Activated naive CD4-positive, alpha-beta T cell treated with Interleukin-2 at 50 U/mL for 16 hours (primary cell): ENCODE measurements at regions not wholly inside any gene's neighbourhood (a gene's known extent, or its start where the extent isn't known, plus 50 kb on each side); places are given as distances from the start of the nearest gene placed in this dataset.

Source experiments
- DNase-seq: peaks from one replicate; pipeline ENCODE4 v3.0.0-alpha.2; 2020

DNA sequence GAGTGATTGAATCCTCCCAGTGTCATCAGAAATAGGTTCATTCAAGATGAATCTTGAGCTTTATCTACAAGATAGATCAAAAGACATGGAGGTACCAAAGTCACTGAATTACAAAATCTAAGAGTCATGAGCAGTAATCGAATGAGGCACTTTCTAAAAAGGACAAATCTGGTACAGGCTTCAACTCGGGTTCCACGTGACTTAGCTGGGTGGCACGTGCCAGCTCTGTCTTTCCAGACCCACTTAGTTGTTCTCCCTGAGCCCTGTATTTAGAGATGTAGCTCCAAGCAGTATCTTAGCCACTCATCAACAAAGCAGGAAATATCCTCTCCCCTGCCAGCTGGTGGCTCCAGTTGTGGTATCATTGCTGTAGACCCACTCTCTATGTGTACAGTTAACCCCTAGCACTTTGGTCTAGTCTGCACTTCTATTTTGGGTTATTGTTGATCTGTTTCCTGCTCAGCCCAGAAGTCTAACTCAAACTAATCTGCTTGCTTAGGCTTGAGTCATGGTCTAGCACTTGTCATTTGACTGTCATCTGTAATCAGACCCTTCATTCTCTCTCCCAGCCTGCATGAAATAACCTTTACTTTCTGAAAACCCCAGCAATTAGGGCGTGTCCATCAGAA is 528.7 kb downstream of the ETS1 start:
- no peak for DNase-seq

DNA sequence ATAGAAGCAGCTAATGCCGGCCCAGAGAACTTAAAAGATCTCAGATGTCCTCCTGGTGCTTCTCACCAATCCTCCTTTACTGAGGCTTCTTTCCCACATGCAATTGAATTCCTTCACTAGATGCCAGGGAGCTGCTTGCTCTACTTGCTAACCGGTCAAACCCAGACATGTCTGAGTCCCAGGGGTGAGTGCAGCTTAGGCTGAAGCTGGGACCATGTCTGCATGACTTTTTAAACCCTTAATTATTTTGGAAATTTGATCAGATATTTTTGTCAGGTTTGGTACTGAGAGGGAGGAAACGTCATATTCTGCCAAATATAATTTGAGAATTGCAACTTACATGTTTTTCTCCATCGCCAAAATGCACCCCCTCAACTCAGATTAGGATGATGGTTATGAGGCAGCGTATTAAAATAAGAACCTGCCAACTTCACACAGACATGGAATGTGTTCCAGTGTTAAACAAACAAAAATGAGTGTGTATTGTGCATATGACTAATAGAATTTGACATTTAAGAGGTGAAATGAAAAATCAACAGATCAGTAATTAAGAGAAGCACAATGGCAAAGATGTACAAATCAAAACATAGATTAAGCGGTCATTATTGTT is 529.5 kb downstream of the ETS1 start:
- no peak for DNase-seq

DNA sequence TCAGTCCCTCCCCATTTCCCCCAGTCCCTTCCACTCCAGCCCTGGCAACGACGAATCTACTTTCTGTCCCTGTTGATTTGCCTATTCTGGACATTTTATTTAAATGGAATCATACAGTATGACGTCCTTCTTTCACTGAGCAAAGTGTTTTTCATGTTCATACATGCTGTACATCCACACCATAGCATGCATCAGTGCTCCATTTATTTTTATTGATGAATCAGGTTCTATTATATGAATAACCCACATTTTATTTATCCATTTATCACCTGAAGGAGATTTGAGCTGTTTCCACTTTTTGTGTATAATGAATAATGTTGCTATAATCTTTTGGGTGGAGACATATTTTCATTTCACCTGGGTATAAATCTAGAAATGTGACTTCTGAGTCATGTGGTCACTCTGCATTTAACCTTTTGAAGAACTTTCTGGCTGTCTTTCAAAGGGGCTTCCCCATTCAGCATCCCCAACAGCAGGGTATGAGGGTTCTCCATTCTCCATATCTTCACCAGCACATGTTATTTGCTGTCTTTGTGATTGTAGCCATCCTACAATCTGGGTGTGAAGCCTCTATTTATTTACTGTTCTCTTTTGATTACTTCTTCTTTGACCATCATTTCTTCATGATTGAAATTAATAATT is 531.7 kb downstream of the ETS1 start:
- no peak for DNase-seq

DNA sequence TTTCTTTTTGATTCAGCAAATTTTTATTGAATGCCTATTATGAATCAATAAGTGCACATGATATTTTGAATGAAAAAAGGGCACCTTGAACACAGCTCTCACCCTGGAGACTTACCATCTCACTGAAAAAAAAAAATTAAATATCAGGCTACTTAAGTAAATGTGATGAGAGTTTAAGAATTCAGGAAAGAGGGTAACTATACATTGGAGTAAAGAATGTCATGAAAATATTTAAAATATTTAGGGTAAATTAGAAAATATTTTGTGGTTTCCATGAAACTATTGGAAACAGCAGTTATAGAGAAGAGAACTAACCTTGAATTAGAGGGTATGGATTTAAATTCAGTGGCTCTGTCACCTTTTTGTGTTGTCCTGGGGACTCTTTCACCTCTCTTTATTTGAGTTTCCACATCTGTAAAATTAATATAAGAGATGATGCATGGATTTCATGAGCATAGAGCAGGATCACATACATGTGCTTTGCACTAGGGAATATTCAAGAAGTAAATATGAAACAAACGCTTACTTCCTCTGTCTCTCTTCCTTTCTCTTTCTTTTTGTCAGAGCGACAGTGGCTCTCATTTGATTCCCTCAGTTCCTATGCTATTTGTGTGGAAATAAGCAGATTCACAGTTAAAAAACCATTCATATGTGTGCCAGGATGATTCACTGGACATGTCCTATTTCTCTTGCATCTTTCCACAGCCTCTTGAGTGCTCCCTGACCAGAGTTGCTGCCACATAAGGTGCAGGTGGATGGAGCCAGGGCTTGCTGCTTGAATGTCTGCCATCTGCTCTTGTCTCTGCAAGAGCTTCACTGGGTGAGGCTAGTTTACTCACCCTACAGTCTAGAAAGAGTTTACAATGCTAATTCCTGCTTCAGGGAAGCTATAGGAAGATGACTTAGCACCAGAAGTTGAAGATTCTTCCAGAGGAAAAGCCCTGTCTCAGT is 533.1 kb downstream of the ETS1 start:
- DNase-seq: no peak

DNA sequence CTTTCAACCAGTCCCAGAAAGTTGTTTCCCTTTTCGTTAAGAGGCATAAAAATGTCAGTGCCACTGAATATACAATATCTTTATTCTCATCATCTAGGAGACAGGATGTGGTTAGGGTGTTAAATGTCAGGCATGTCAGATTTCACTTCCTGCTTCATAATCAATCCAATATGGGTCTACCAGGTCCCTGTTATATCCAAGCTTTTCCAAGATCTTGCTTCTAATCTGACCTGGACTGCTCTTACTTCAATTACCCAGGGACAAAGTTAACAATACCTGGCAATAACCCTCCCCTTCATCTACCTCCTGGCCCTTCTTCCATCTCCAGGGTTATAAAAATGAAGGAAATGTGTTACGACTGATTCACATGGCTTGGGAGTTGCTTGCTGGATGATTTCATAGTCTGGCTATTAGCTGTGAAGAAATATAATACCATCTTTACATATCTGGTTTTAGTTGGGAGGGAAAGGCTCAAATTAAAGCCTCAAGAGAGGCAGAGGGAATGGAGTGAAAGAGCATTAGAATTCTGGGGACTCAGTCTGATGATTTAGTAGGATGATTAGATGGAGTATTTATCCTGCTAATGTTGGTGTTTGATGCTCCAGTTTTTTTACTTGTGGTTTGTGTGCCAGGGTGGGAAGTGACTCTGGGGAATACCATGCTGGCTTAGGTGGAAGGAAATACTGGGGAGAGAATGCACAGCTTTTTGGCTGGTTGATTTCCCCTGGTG is 534.3 kb downstream of the ETS1 start:
- DNase-seq: no peak

DNA sequence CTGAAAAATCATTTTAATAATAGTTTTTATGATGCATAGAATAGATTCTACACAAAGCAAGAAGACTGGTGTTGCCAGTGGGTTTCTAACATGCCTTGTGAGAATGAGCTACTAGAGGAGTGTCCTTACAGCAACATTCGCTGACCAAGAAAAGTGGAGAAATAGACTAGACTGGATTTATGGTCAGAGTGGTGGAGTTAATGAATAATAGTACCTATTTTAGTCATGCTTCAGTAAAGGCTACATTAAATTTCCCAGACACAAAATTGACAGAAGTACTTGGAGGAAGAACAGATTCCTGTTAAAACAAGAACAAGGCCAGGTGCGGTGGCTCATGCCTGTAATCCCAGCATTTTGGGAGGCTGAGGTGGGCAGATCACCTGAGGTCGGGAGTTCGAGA is 539.2 kb downstream of the ETS1 start:
- DNase-seq: no peak

DNA sequence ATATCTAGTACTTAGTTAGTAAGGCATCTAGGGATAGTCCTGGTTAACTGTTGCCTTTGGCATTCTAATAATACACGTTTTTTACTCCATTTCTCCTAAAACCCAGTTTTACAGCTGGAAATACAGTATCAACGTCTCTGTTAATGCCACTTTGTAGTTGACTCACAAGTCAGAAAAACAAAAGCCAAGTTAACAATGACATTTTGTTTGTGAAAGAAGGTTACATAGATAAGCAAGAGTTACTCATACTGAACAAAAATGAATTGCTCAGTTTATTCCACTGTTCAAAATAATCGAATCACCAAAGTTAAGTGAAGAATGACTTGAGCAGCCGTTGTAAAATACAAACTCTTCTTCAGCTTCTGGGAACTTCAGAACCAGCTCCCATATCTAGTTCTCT is 540.3 kb downstream of the ETS1 start:
- no peak for DNase-seq

DNA sequence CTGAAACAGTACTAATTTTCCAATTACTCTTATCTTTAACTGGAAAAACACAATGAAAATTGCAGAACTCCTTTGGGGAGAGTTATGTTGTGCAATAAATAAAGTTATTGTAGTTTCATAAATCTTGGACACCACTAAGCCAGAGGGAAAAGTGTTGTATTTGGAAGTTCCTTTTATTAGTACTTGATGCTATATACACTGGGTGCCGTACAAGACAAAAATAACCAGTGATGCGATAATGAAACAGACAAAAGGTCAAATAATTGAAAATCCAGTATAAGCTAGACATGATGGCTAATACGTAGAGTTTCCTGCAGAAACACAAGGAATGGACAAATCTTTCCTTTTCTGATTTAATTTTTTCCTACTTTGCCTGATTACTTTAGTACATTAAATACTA is 541.1 kb downstream of the ETS1 start:
- DNase-seq: no peak

DNA sequence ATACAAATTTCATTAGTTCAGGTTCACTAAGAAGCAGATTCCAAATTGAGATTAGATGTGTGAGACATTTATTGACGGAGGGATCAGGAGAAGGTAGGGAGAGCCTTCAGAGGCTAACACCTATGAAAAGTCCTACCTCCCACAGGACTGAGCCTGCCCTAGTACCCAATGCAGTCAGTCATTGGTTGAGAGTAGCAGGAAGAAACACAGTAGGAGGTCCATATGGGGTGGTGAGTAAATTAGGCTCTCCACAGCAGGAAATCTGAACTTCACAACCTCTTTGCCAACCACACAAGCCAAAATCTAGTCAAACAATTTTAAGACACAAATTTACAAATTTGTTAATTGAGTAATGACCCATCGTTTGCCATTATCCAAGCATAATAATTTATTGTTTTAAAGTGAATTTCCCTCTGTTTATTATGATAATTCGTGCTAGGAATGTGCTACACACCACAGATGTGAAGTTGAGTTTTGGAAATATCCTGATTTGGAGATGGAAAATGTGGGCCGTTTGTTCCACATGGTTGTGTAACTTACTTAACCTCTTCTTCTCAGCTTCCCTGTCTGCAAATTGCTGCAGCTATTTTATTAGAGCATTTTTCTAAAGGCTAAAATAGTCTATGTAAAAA is 542.1 kb downstream of the ETS1 start:
- DNase-seq: no peak

DNA sequence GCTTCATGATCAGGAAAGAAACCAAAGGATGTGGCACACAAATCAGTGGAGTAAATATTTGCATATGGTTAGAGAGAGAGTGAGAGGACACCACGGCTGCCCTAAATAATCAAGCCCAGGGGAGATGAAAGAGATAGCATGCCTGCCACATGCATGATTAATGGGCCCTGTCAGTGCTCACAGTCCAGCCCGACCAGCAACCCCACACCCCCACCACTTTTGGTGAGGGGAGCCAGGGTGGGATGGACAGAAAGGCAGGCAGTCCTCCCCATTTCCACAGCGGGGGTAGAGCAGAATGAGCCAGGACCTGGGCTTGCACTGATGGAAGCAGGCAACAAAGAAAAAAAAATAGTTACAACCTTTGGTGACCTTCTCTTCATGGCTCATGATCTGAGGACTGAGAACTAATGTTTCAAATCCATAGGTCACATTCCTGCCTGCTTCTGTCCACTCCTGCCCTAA is 545.0 kb downstream of the ETS1 start:
- DNase-seq: no peak

DNA sequence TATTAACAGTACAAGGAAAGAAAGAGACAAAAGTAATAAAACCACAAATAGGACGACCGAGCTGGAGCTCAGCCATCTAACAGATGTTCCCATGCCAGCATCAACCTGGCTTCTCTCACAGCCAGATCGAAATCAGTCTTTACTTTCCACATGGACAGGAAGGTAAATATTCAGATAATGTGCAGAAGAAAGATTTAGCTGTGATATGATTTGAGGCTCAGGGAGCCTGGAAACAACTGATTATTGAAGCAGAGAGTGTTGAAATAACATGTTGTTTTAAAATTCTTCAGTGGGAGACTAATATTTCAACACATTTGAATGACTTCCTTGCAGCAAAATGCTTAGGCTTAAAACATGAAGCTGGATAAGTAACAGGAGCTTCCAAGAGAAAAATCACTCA is 546.8 kb downstream of the ETS1 start:
- no peak for DNase-seq

DNA sequence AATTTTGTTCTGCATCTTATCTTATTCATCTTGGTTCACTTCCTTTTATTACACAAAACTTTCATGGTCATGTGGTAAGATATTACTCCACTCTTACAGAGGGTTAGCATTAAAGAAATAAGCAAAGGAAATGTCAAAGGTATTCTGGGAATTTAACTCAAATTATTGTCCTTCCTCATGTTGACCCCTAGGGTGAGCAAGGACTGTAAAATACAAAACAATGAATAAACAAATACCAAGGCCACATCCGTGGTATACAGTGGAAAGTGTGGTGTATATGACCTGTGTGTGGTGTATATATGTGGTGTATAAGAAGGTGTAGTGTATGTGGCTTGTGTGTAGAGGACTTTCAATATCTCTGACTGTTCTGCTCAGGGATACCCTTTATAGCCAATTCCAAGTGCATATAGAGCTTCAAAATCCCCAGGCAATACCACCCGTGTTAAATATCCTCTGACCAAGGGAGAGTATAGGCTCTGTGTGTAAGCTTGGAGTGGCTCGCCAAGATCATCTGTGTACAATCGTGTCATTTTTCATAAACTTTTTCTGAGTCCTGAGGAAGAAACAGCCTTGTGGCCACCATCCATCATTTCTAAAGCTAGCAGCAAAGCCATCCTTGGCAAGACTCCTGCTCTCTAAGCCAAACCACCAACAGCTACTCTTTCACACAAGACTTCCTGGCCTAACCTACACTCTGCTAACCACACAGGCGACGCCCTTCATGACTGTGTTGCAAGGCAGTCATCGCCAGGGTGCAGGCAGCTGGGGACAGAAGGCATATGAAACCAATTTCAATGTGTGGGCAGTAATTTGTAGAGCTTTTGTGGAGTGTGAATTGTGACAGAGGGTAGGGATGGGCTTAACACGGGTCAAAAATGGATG is 548.0 kb downstream of the ETS1 start:
- DNase-seq: peak; percentile 76

DNA sequence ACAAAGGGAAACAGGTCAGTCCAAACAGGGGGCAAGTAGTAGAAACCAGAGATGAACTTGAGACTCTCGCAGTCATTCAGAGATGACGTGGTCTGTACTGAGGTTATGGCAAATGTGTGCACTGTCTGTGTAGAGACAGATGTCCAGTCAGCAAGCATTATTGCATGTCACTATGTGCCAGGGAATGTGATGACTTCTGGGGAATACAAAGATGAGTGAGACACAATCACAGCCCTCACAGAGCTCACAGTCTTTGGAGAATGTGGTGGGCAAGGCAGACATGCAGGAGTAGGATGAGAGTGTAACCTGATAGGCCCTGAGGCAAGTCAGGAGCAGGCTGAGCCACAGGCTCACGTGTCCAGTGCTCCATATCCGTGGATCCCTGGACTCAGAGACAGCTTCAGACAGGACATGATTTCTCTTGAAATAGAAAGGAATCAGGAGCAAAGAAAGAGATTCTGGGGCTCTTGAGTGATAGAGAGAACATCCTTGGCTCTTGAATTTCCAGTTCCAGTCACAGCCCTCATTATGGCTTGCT is 550.7 kb downstream of the ETS1 start:
- DNase-seq: no peak

DNA sequence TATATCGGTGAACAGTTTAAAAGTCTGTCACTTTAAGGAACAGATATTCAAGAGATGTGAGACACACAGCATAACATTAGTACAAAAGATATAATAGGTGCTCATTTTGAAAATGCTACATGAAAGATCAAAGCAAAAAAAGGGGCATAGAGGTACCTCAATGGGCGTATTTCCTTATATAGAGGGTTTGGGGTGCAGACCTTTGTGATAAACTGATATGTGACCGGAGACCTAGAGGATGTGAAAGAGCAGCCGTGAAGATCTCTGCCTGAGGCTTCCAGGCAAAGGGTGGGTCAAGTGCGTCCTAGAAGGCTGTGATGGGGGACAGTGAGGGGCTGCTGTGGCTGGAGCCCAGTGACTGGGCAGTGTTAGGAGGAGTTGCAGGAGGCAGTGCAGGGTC is 551.4 kb downstream of the ETS1 start:
- no peak for DNase-seq

DNA sequence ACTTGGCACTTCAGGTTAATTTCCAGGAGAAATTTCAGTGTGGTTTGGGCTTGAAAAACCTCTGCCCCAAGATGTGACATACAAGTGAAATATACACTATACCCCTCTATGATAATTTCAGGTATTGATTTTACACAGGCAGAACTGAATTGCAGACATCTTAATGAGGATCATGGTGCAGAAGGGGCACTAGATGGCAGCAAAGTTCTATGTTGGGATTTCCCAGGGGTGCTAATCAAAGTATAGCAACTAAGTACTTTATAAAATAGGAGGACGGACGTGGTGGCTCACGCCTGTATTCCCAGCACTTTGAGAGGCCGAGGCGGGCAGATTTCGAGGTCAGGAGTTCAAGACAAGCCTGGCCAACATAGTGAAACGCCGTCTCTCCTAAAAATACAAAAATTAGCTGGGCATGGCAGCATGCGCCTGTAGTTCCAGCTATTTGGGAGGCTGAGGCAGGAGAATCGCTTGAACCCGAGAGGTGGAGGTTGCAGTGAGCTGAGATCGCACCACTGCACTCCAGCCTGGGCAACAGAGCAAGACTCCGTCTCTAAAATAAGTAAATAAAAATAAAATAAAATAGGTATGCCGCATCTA is 555.7 kb downstream of the ETS1 start:
- DNase-seq: peak; percentile 63

DNA sequence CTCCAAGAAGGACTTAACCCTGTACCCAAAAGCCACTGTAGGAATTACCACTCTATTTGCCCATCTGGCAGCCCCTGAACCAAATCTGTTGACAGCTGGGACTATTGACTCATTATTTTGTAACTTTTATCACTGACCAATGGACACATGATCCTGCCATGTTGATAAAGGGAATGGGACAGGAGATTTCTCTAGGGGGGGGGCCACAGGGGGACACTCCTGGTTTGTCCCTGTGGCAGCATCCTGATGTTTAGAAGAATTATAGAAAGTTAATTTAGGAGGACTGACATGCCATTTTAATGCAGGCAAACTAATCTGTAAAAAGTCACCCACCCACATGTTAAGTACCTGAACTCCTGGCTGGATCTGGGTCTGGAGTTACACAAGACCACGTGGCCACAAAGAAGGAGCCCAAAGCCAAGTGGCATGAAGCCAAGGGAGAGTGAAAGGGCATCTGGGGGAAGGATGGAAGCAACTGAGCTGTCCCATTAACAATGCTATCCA is 558.1 kb downstream of the ETS1 start:
- DNase-seq: no peak

DNA sequence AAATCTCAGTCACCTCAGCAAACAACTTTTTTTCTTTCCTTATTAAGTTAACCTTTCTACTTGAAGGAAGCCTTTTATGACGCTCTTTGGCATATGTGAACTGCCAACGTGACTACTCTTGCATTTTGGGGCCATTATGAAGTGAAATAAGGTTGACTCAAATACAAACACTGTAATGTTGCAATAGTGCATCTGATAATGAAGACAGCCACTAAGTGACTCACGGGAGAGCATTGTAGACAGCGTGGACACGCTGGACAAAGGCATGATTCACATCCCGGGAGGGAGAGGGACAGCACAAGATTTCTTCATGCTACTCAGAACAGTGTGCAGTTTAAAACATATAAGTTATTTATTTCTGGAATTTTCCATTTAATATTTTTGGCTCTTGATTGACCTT is 560.8 kb downstream of the ETS1 start:
- no peak for DNase-seq

DNA sequence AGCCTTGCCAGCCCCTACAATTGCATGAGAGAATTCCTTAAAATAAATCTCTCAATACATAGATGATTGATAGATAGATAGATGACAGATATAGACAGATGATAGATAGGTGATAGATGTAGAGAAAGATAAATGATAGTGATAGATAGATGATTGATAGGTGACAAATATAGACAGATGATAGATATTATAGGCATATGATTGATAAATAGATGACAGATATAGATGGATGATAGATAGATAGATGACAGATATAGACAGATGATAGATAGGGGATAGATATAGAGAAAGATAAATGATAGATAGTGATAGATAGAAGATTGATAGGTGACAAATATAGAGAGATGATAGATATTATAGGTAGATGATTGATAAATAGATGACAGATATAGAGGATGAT is 564.6 kb downstream of the ETS1 start:
- DNase-seq: no peak

DNA sequence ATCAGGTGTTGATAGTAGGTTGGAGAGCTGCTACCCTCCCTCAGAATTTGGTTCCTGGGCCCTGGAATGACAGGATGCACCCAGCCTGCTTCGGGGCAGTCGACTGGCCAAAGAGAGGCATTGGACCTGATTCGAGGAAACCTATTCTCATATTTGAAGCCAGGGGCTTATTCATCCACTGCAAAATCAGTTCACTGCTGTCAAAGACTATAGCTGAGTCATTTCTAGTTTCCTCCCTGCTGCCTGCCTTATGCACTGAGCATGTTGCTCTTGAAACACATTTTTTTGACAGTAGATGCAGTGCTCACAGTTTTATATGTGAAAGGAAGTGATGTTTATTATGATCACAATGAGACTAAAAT is 565.4 kb downstream of the ETS1 start:
- DNase-seq: no peak

DNA sequence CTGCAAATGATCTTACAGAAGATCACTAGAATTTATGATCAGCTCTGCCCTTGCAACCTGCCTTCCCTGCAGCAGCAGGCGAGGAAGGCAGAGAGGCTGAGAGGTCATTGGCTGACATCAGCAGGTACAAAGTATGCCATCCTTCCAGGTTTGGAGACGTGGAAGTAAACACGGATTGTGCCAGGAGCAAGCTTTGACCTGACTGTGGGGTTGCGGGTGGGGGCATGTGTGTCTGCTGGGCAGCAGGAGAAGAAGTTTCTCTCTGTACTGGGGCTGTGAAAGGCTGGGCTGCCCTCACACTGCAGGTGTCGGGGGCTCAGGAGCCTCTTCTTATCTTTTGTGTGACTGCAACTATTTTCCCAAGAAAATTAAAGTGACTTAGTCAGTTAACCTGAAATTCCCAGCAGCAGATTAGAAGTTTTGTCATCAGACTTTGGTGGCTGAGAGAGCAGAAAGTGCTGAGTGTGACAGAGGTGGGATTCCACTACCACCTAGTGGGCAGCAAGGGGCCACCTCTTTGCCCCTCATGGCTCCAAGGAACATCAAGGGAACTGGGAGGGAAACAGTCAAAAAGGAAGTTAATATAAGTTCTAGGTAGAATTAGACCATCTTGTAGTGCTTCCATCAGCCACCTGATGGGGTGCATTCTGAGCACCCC is 565.9 kb downstream of the ETS1 start:
- no peak for DNase-seq
